GM23338 (cell line): ENCODE measurements at regions not wholly inside any gene's neighbourhood (a gene's known extent, or its start where the extent isn't known, plus 50 kb on each side); places are given as distances from the start of the nearest gene placed in this dataset.

Source experiments
- ATAC-seq: fragments of 200-7000 bp; cut with Tn5 transposase; 3 replicates; pipeline ENCODE4 v1.9.1; 2020
- DNase-seq: peaks from one replicate; pipeline ENCODE4 v3.0.0-alpha.2; 2015; ENCODE audit warnings: low spot score
- H2AFZ ChIP-seq: fragments of 200-600 bp; sonication (generic); 2 replicates; pipeline ENCODE4 v1.8.0; 2016; ENCODE audit warnings: antibody characterized with exemption, mild to moderate bottlenecking, moderate library complexity
- H3F3A ChIP-seq: fragments of 200-600 bp; sonication (generic); replicated peaks from 2 replicates; pipeline ENCODE4 v1.8.0; 2017; ENCODE audit warnings: antibody characterized with exemption, mixed run types, low read depth
- H3K27ac ChIP-seq: fragments of 200-600 bp; sonication (generic); 2 replicates; pipeline ENCODE4 v1.6.1; 2016; ENCODE audit warnings: low read depth
- H3K27me3 ChIP-seq: fragments of 200-600 bp; sonication (generic); 2 replicates; pipeline ENCODE4 v1.8.0; 2016; ENCODE audit warnings: mild to moderate bottlenecking, mixed run types, moderate library complexity; ENCODE audit not compliant: insufficient read depth
- H3K36me3 ChIP-seq: fragments of 200-600 bp; sonication (generic); 2 replicates; pipeline ENCODE4 v1.8.0; 2016; ENCODE audit warnings: mild to moderate bottlenecking; ENCODE audit not compliant: insufficient read depth
- H3K4me1 ChIP-seq: fragments of 200-600 bp; sonication (generic); 2 replicates; pipeline ENCODE4 v1.8.0; 2016; ENCODE audit warnings: mild to moderate bottlenecking, moderate library complexity; ENCODE audit not compliant: insufficient read depth
- H3K4me2 ChIP-seq: fragments of 200-600 bp; sonication (generic); 2 replicates; pipeline ENCODE4 v1.7.1; 2017; ENCODE audit warnings: mixed run types
- H3K4me3 ChIP-seq: fragments of 200-600 bp; sonication (generic); 2 replicates; pipeline ENCODE4 v1.6.1; 2016; ENCODE audit warnings: mixed run types
- H3K79me2 ChIP-seq: fragments of 200-600 bp; sonication (generic); replicated peaks from 2 replicates; pipeline ENCODE4 v1.8.0; 2017; ENCODE audit warnings: mild to moderate bottlenecking; ENCODE audit not compliant: insufficient read depth
- H3K9me2 ChIP-seq: fragments of 200-600 bp; sonication (generic); 2 replicates; pipeline ENCODE4 v1.8.0; 2017; ENCODE audit not compliant: insufficient read depth
- H4K20me1 ChIP-seq: fragments of 200-600 bp; sonication (generic); replicated peaks from 2 replicates; pipeline ENCODE4 v1.8.0; 2017; ENCODE audit warnings: mild to moderate bottlenecking; ENCODE audit not compliant: insufficient read depth
- H3K27ac Mint-ChIP-seq: 2 replicates; pipeline ENCODE4 v1.8.0; 2020; ENCODE audit warnings: inconsistent platforms, mild to moderate bottlenecking, moderate library complexity, mixed read lengths
- H3K27me3 Mint-ChIP-seq: 3 replicates; pipeline ENCODE4 v1.8.0; 2022; ENCODE audit warnings: low read depth, mild to moderate bottlenecking, moderate library complexity, mixed read lengths, inconsistent platforms; ENCODE audit not compliant: insufficient read depth, poor library complexity
- H3K36me3 Mint-ChIP-seq: 3 replicates; pipeline ENCODE4 v1.8.0; 2021; ENCODE audit warnings: low read depth, mild to moderate bottlenecking, inconsistent platforms, moderate library complexity, mixed read lengths
- H3K4me1 Mint-ChIP-seq: 3 replicates; pipeline ENCODE4 v1.8.0; 2020; ENCODE audit warnings: mild to moderate bottlenecking, inconsistent platforms, mixed read lengths
- H3K4me3 Mint-ChIP-seq: 3 replicates; pipeline ENCODE4 v1.8.0; 2021; ENCODE audit warnings: moderate library complexity, mild to moderate bottlenecking, inconsistent platforms, mixed read lengths
- H3K9me3 Mint-ChIP-seq: 3 replicates; pipeline ENCODE4 v1.8.0; 2020; ENCODE audit warnings: moderate library complexity, mild to moderate bottlenecking, inconsistent platforms, mixed read lengths
- CREB1 ChIP-seq: fragments of 250-450 bp; sonication (Bioruptor Pico); IDR thresholded peaks from 2 replicates; pipeline ENCODE4 v1.5.0; 2020; ENCODE audit warnings: low read depth, mild to moderate bottlenecking, moderate library complexity
- EZH2 ChIP-seq: fragments of 200-600 bp; sonication (generic); IDR thresholded peaks from one replicate; pipeline ENCODE4 v1.8.0; 2017; ENCODE audit warnings: antibody characterized with exemption, mild to moderate bottlenecking, low read depth; ENCODE audit not compliant: unreplicated experiment
- EZH2phosphoT487 ChIP-seq: fragments of 200-600 bp; sonication (generic); IDR thresholded peaks from one replicate; pipeline ENCODE4 v1.8.1; 2018; ENCODE audit warnings: antibody characterized with exemption; ENCODE audit not compliant: unreplicated experiment
- JUNB ChIP-seq: IDR thresholded peaks from one replicate; pipeline ENCODE4 v1.6.1; 2016; ENCODE audit warnings: antibody characterized with exemption; ENCODE audit not compliant: unreplicated experiment
- NANOG ChIP-seq: IDR thresholded peaks from 2 replicates; pipeline ENCODE4 v1.6.1; 2016; ENCODE audit warnings: antibody characterized with exemption, borderline replicate concordance
- POLR2AphosphoS5 ChIP-seq: IDR thresholded peaks from 2 replicates; pipeline ENCODE4 v1.6.1; 2016; ENCODE audit warnings: antibody characterized with exemption, low read depth
- STAT1 ChIP-seq: IDR thresholded peaks from one replicate; pipeline ENCODE4 v1.6.1; 2016; ENCODE audit warnings: antibody characterized with exemption; ENCODE audit not compliant: unreplicated experiment
- ZNF114 ChIP-seq: fragments of 250-450 bp; sonication (Bioruptor Pico); IDR thresholded peaks from 2 replicates; pipeline ENCODE4 v1.5.0; 2020; ENCODE audit warnings: mild to moderate bottlenecking, moderate library complexity
- ZNF331 ChIP-seq: fragments of 250-450 bp; sonication (Bioruptor Pico); IDR thresholded peaks from 2 replicates; pipeline ENCODE4 v1.5.0; 2020; ENCODE audit warnings: low read depth, mild to moderate bottlenecking, moderate library complexity
- ZNF462 ChIP-seq: fragments of 250-450 bp; sonication (Bioruptor Pico); IDR thresholded peaks from 2 replicates; pipeline ENCODE4 v1.5.0; 2020; ENCODE audit warnings: mild to moderate bottlenecking, moderate library complexity
- TF ChIP-seq, protein P1 (sequence below), 2 experiments: fragments of 200-600 bp in 1 of 2; sonication (generic) in 1 of 2; conservative IDR thresholded peaks; 2 replicates each; pipeline versions ENCODE4 v1.5.1 to v1.6.1; 2016 to 2017; ENCODE audit warnings: antibody characterized with exemption in 2 of 2, low read depth in 2 of 2, mild to moderate bottlenecking in 2 of 2, moderate library complexity in 1 of 2
- TF ChIP-seq, protein P2 (sequence below): IDR thresholded peaks from one replicate; pipeline ENCODE4 v1.6.1; 2018; ENCODE audit warnings: antibody characterized with exemption; ENCODE audit not compliant: unreplicated experiment
- TF ChIP-seq, protein P3 (sequence below): IDR thresholded peaks from 2 replicates; pipeline ENCODE4 v1.6.1; 2016; ENCODE audit warnings: antibody characterized with exemption

- H3K27ac Mint-ChIP-seq, result no peak overlapping the region
- DNase-seq (no peak), ATAC-seq (no peak)
- H3K27me3 ChIP-seq, result no peaks in the 10 kb centered on the region
- no peaks in the 10 kb centered on the region; the same call in 2 of the 3 replicates for H3K4me1 Mint-ChIP-seq
- no peaks in the 10 kb centered on the region for H3K79me2 ChIP-seq
- H3K9me3 Mint-ChIP-seq, result no peaks in the 10 kb centered on the region; the same call in 2 of the 3 replicates
- no peaks in the 10 kb centered on the region for H3K9me2 ChIP-seq
- no peaks in the 10 kb centered on the region for H3F3A ChIP-seq
- H3K36me3 ChIP-seq, result no peaks in the 10 kb centered on the region
- H3K27me3 Mint-ChIP-seq, result no peaks in the 10 kb centered on the region
- H4K20me1 ChIP-seq, result no peaks in the 10 kb centered on the region
- no peak overlapping the region for H3K27ac ChIP-seq
- TF ChIP-seq EZH2 (no peak), ZNF462 (CRISPR knock-in tag) (no peak), STAT1 (no peak), POLR2AphosphoS5 (no peak), NANOG (no peak), JUNB (no peak), ZNF331 (CRISPR knock-in tag) (no peak), ZNF114 (CRISPR knock-in tag) (no peak), CREB1 (CRISPR knock-in tag) (no peak), EZH2phosphoT487 (no peak)
- TF ChIP-seq, protein P1, sequence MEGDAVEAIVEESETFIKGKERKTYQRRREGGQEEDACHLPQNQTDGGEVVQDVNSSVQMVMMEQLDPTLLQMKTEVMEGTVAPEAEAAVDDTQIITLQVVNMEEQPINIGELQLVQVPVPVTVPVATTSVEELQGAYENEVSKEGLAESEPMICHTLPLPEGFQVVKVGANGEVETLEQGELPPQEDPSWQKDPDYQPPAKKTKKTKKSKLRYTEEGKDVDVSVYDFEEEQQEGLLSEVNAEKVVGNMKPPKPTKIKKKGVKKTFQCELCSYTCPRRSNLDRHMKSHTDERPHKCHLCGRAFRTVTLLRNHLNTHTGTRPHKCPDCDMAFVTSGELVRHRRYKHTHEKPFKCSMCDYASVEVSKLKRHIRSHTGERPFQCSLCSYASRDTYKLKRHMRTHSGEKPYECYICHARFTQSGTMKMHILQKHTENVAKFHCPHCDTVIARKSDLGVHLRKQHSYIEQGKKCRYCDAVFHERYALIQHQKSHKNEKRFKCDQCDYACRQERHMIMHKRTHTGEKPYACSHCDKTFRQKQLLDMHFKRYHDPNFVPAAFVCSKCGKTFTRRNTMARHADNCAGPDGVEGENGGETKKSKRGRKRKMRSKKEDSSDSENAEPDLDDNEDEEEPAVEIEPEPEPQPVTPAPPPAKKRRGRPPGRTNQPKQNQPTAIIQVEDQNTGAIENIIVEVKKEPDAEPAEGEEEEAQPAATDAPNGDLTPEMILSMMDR (conservative IDR thresholded peaks at IDR 0.05; ENCODE audit: low read depth in 2 of 2), result no peak
- TF ChIP-seq, protein P2, sequence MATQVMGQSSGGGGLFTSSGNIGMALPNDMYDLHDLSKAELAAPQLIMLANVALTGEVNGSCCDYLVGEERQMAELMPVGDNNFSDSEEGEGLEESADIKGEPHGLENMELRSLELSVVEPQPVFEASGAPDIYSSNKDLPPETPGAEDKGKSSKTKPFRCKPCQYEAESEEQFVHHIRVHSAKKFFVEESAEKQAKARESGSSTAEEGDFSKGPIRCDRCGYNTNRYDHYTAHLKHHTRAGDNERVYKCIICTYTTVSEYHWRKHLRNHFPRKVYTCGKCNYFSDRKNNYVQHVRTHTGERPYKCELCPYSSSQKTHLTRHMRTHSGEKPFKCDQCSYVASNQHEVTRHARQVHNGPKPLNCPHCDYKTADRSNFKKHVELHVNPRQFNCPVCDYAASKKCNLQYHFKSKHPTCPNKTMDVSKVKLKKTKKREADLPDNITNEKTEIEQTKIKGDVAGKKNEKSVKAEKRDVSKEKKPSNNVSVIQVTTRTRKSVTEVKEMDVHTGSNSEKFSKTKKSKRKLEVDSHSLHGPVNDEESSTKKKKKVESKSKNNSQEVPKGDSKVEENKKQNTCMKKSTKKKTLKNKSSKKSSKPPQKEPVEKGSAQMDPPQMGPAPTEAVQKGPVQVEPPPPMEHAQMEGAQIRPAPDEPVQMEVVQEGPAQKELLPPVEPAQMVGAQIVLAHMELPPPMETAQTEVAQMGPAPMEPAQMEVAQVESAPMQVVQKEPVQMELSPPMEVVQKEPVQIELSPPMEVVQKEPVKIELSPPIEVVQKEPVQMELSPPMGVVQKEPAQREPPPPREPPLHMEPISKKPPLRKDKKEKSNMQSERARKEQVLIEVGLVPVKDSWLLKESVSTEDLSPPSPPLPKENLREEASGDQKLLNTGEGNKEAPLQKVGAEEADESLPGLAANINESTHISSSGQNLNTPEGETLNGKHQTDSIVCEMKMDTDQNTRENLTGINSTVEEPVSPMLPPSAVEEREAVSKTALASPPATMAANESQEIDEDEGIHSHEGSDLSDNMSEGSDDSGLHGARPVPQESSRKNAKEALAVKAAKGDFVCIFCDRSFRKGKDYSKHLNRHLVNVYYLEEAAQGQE, result no peak
- TF ChIP-seq, protein P3, sequence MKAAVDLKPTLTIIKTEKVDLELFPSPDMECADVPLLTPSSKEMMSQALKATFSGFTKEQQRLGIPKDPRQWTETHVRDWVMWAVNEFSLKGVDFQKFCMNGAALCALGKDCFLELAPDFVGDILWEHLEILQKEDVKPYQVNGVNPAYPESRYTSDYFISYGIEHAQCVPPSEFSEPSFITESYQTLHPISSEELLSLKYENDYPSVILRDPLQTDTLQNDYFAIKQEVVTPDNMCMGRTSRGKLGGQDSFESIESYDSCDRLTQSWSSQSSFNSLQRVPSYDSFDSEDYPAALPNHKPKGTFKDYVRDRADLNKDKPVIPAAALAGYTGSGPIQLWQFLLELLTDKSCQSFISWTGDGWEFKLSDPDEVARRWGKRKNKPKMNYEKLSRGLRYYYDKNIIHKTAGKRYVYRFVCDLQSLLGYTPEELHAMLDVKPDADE, result no peak
- no peak overlapping the region for H3K4me2 ChIP-seq
- H3K36me3 Mint-ChIP-seq, result no peaks in the 10 kb centered on the region
- no peak overlapping the region for H2AFZ ChIP-seq
- no peak overlapping the region for H3K4me3 ChIP-seq
- 0 out of 2 replicates have a peak, but pooled peaks cover 3% of the 10 kb centered on the region for H3K4me1 ChIP-seq
- no peak overlapping the region for H3K4me3 Mint-ChIP-seq
Measured at GRCh38 chr3:167909952-167910351, 174.4 kb downstream of the SERPINI1 start.
